HUDEP-2 (cell line): ENCODE measurements at regions not wholly inside any gene's neighbourhood (a gene's known extent, or its start where the extent isn't known, plus 50 kb on each side); places are given as distances from the start of the nearest gene placed in this dataset.

Source experiments
- DNase-seq, 76 experiments: peaks; one replicate each; lab custom pipeline; 2025; ENCODE audit not compliant: unreplicated experiment in 76 of 76; lab: John Stamatoyannopoulos, UW

DNA sequence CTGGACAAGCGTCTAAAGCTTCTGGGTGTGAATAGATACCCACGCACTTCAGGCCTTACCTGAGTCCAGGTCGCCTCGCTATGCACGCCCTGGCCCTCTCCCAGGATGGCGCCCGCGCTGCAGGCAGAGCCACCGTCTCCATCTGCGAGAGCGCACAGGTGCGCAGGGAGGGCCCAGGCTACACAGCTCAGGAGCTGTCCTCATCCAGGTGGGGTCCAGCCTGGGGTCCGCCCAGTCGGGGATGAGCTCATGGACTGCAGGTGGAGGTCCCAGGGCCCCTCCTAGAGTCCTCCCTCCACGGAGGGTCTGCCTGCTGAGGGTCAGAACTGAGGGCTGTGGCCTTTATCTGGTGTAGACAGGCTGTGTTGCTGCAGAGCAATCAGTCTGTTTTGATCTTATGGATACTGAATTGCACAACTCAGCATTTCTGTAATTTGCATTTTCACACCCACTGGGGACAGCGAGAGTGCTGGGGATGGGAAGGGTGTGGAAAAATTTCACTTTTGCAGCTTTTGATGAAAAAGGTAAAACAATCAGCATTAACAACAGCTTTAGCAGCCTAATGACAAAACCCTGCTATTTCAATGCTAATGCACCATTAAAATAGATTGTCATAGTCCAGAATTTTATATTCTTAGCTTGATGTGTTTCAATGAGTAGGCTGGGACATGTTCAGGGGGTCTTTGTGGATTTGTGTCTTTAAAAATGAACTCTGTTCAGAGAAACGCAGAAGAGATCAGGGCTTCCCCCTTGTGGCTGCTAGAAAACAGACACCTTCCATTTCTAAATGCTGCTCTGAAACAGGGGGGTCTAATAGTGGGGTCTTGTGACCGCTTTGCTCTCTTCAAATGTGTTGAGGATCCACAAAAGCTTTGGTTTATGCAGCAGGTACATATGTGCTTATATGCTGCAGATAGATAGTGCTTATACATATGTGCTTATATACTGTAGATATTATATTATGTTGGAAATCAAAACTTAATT is 77.8 kb upstream of the PHACTR3 start:
- no peak for DNase-seq

DNA sequence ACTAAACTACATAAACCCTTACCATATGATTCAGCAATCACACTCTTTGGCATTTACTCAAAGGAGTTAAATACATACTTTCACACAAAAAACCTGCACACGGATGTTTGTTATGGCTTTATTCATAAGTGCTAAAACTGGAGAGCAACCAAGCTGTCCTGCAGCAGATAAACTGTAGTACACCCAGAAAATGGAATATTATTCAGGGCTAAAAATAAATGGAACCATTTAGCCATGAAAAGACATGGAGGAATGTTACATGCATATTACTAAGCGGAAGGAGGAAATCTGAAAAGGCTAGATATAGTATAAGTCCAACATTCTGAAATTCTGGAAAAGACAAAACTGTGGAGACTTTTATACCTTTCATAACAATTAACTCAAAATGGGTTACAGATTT is 73.6 kb upstream of the PHACTR3 start:
- no peak for DNase-seq

DNA sequence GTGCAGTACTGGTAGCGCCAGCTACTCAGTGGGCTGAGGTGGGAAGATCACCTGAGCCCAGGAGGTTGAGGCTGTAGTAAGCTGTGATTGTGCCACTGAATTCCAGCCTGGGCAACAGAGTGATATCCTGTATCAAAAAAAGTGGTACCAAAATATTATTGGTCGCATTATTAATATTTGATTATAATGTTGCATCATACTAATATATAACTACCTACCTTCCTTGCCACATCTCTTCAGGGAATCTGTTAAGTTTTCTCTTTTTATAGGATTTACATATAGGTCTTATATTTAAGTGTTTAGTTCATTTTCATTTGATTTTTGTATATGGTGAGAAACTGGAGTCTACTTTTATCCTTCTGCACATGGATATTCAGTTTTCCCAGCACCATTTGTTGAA is 66.3 kb upstream of the PHACTR3 start:
- DNase-seq, result no peak

DNA sequence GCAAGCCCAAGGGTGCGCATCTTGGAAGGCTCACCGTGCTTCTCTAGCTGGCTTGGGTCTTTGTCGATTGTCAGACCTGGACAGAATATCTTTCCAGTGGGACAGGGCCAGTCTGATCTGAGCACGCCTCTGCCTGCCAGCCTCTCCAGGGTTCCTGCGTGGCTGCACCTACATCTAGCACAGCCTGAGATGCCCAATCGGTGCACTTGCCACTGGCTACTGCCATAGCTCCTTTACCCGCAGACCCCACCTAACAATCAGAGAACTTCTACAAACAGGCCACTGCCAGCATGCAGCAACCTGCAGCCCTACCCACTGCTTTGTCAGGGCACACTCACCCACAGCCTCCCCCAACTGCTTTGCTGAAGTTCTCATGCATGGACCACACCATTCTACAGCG is 56.7 kb upstream of the PHACTR3 start:
- DNase-seq, result no peak
